GM18873 (cell line): ENCODE measurements at regions not wholly inside any gene's neighbourhood (a gene's known extent, or its start where the extent isn't known, plus 50 kb on each side); places are given as distances from the start of the nearest gene placed in this dataset.

Experiments
- ATAC-seq: cut with Tn5 transposase; IDR thresholded peaks from one replicate; pipeline ENCODE4 v1.9.1; 2021; ENCODE audit warnings: mild to moderate bottlenecking, moderate library complexity, moderate number of reproducible peaks; ENCODE audit not compliant: unreplicated experiment, low FRiP score

DNA sequence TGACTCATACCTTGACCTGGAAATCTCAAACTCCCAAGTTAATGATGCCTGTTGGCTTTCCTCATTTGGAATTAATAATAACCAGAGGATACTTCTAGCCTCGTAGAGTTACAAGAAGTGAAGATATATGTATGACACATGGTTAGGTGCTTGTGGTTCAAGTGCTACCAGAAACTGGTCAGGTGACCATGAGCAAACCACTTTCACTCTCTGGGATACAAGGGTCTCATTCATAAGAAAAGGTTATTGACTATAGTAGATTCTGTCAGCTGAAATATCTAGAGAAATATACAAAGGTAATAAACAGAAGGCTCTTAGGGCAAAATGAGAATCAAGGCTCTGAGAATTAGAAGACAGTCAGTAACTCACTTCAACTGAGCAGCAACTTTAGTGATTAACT is 233.3 kb downstream of the KCNA4 start:
- ATAC-seq = no peak

DNA sequence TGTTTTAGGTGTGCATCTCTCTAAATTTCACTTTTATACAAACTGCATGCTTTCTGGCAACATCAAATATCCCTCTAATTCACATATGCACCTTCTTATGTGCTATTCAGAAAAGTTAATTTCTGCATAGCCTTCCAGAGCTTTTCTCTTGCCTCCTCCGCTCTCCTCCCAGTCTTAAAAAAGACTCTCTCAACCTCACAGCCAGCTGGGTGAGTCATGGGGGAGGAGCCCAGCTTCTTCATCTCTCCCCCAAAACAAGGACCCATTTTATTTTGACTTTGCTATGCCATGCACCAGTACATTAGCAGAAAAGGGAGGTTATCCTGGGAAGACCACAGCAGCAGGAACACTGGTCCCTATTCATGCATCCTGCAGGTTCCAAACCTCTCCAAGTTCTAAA is 234.4 kb downstream of the KCNA4 start:
- ATAC-seq = no peak

DNA sequence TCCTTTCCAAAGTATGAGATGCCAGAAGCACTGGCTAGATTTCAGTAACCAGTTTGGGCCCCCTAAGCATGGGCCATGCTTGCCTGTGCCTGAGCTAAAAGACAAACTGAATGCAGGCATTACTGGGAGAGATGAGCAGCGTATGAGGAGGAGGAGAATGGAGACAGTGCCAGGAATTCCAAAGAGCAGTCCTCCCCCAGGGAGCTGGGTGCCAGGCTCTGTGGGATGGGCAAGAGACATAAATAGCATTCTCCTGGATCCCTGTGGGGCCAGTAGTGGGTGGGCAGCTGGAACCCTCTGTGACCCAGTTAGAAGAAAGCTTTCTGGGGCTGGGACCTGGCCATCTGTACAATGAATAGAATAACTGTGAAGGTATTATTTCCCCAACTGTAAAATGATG is 235.6 kb downstream of the KCNA4 start:
- ATAC-seq = no peak

DNA sequence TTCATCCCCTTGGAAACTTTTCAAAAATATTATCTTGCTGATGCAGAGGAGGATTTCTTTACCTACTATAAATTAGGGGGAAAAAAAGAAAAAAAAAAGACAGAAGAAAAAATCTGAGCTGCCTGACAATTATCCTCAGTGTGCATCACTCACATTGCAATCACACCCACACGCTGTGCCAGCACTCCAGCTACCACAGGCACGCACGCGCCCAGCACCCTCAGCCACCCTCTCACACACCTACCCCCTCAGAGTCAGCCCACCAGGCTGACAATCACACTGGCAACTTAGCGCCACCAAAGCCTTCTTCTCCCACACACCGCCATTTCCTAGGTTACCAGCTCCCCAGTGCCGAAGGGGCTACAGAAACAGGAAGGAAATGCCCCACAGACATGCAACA is 236.1 kb downstream of the KCNA4 start:
- ATAC-seq = no peak

DNA sequence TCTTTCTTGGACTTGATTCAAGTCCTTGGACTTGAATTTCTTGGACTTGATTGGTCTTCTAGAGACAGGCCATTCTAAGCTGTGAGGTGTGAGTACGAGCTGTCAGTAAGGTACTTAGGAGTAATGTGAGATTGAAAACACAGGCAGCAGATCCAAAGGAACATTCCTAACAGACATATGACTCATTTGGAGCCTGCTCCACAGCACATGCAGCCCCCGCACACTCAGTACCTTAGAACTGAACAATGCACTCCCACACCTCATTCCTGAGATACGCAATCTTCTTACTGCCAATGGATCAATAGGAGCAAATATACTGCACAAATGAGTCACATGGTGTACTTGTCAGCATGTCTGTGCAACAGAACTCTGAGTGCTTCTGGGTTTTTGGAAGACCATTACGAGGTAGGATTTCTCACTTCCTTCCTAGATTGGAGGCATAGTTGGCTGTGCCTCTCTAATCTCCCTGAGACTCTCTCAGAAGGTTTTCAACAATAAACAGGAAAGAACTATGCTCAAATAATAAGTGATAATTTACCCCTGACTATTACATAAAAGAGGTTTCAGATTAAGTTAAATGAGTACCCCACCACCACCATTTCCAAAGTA is 243.1 kb downstream of the KCNA4 start:
- no peak for ATAC-seq

DNA sequence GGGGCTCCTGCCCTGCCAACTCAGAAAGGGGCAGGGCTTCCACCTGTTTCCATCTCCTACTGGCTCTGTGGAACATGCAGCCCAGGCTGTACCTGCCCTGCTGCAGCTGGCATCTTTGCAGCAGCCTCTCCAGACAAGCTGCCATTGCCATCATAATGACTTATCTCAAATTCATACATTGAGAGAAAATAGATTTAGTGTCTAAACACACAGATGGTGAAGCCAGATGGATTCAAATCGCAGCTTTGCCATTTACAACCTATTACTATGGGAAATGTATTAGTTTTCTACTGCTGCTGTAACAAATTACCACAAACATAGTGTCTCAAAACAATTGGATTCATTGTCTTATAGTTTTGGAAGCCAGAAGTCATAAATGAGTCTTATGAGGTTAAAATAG is 260.0 kb downstream of the KCNA4 start:
- ATAC-seq = no peak

DNA sequence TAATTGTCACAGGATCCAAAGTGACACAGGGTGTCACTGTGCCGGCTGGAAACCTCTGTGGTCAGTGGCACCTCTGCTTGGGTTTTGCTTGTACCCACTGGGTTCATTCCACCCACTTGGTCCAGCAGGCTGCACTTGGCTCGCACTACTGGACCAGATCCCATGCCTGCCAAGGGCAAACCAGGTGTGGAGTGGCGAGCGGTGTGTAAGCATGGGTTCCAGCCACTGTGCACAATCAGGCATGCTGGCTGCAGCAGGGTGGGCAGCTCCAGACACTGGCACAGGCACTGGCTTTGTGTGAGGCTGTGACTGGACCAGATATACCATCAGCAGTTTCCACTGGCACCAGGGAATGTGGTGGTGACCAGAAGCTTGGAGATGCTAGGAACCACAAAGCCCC is 261.4 kb downstream of the KCNA4 start:
- ATAC-seq = no peak

DNA sequence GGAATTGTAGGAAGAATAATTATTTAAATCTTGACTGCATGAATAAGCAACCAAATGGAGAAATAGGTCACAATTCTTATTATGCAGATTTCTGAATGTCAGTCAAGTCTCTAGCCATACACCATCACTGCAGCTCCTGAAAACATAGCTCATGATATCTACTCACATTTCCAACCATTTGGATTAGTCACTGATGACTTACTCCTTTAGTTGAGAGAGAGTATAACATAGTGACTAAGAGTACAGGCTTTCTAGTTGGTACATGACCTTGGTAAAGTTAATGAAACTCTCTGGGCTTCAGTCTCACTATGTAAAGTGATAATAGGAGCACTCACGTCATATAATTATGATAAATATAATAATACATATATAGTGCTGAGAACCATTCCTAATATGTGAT is 265.2 kb downstream of the KCNA4 start:
- ATAC-seq = no peak

DNA sequence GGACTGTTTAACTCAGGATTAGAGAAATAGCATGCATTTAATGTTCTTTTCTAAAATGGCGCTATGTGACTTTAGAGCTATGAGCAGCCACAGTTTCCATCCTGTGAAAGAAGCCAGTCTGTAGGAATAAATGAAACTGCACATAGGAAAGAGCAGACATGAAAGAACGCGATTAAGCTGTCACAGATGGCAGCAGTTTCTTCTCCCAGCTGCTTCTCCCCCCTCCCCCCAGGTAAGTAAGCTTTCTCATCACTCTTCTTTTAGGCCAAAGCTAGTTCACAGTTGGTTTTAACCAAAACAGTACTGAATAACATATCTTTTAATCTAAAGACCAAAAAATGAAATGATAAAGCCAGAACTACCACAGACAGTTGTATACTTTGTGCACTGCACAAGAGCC is 266.4 kb downstream of the KCNA4 start:
- ATAC-seq = no peak

DNA sequence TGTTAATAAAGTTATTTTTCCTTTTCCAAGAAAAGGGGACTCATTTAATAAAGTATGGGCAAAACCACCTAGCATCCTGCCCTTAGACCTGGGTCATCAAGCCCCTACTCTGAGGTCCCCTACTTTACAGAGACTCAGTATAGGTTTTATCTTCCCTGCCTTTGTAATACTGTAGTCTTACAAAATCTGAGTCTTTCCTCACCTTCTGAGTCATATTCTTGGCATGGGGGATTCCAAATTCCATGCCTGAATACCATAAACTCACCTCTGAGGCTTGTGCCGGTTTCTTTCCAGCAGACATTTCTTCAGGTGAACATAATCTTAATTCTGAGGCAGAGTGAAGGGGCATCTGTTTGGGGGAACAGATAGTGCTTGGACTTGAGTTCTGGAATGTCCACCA is 282.5 kb downstream of the KCNA4 start:
- ATAC-seq = no peak

DNA sequence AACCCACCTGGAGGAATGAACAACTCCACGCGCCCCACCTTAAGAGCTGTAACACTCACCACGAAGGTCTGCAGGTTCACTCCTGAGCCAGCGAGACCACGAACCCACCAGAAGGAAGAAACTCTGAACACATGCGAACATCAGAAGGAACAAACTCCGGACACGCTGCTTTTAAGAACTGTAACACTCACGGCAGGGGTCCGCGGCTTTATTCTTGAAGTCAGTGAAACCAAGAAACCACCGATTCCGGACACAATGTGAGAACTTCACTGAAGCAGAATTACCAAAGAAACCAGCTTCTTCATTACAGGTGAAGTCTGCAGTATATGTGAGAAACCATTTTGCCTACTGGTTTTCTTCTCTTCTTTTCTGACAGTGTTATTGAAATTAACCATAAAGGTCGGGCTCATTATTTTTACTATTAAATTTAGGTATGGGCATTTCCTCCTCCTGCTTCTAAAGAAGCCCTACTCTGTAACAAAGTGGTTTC is 303.0 kb downstream of the KCNA4 start:
- no peak for ATAC-seq

DNA sequence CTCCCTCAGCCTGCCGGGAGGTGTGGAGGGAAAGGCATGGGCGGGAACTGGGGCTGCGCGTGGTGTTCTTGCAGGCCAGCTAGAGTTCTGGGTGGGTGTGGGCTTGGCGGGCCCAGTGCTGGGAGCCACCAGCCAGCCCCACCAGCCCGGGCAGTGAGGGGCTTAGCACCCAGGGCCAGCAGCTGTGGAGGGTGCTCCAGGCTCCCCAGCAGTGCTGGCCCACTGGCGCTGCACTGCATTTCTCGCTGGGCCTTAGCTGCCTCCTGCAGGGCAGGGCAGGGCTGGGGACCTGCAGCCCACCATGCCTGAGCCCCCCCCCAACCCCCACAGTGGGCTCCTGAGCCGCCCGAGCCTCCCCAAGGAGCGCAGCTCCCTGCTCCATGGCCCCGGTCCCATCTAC is 304.2 kb downstream of the KCNA4 start:
- no peak for ATAC-seq

DNA sequence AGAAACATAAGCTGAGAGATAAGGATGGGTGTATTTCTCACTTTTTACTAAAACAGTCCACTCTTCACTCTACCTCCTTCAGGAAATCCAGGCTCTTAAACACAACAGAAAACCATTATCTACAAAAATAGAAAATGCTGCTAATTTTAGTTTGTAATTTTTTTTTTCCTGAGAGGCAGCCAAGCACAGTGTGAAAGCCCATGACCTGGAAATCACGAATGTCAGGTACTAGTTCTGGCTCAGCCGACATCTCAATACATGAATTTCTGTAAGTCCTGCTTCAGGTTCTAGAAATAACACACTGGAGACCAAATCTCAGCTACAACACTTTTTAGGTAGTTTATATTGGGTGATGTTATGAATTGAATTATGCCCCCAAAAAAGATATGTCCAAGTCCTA is 308.9 kb downstream of the KCNA4 start:
- ATAC-seq = no peak

DNA sequence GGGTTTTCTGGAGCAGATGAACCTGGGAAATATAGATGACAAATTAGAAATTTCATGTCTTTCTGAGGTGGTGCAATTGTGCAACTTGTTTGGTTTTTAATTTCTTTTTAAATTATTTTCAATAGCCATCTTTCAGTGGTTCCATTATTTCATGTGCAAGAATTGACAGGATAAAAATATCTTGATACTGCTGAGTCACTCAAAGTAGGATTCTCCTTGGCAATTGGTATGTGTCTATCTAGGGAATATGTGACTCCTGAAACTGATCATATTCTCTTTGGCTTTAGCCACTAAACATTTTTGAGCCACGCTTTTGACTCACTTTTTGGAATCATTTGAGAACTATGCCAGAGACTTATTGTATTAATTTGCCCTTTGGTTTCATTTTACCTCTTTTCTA is 331.5 kb downstream of the KCNA4 start:
- ATAC-seq = no peak

DNA sequence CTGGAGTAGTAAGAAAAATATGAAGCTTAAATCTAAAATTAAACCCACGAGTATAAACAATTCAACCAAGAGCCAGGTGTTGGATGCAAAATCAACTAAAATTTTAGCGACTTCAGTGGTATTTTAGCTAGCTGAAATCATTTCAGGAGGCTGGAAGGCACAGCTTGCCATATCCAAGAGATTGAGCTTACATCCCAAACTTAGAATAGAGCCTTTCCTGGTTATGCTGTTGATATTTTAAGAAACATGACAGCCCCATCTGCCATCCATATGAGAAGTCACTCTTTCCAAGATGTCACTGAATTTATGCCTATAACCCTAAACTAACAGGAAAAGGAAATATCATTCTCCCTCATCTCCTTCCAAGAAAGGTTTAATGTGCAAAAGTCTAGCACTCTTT is 334.0 kb downstream of the KCNA4 start:
- ATAC-seq = no peak

DNA sequence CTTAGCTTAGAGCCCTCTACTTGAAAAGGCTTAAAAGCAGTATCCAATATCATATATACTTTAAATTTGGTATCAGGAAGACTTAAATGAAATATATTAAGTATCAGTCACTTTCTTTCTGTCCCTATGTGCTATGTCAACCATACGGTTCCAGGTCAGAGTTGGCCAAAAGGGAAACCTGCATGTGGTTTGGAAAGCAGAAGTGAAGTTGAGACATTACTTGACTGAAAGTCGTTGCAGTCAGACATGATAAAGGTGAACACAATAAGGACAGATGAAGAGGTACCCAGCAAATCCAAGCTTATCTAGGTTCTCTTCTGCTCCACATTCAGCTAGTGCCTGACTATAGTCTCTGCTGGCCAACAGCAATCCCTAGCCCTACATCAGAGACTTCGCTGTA is 336.8 kb downstream of the KCNA4 start:
- ATAC-seq = no peak

DNA sequence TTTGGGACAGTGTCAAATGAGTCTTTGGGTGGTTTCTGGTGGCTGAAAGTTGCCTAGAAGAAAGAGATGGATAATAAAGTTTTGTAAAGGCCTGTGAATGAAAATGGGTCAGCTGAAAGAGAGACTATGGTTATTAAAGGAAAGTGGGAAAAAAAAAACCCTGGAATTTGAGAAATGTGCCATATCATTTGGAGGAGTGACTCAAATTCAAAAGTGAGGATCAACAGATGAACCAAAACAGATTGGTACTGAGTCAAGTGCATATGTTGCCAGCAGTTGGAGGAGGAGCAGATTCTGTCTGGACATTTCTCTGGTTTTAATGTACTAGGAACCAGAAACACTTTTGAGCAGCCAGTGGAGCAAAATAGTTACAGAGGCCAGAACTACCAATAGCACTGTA is 339.8 kb downstream of the KCNA4 start:
- ATAC-seq = no peak

DNA sequence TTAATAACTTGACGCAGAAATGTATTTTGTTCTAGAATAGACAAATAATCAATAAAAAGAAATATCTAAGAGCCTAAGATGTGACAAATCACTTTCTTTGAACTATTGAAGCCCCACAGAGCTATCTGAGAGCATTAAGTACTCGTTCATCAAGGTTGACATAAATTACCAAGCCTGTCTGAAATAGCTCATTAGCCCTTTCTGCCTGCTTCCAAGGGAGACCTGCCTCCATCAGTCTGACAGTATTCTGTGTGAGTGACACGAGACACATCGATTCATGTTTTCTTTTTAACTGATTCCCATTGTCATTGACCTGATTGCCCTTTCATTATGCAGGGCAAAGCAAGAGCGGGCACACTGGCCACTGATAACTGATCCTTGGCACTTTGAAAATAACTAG is 347.5 kb downstream of the KCNA4 start:
- no peak for ATAC-seq

DNA sequence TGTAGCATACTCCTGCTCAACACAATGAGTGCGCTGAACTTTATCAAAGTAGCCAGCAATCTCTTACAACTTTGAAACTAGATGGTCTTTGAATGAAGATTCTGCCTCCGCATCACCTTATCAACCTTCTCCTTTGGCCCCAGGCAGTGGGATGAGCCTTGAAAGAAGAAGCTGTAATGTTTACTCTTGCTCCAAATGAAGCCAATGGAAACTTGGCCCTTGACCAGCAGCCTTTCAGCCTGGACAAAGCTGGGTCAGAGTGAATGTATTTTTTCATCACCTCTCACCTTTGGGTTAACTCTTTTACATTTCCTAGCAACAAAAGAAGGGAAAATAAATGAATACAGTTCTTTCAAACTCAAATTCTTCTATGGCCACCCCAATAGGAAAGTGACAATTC is 359.1 kb downstream of the KCNA4 start:
- no peak for ATAC-seq

DNA sequence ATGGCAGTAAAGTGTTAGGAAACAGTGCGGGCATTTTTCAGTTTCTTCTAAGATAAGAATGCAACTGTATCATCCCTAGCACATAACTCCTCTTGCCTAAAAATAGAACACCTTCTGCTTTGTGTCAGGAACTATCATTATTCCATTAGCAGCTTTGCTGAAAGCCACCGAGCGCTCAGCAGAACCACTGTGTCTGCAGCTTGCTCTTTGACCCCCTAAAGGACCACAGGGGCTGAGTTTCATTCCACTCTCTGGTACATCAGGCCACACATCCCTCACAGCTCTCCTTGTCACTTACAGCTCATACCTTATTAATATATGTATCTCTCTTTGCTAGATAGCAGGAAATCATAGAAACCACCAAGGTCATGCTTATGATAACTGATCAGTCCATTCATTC is 360.2 kb downstream of the KCNA4 start:
- no peak for ATAC-seq

DNA sequence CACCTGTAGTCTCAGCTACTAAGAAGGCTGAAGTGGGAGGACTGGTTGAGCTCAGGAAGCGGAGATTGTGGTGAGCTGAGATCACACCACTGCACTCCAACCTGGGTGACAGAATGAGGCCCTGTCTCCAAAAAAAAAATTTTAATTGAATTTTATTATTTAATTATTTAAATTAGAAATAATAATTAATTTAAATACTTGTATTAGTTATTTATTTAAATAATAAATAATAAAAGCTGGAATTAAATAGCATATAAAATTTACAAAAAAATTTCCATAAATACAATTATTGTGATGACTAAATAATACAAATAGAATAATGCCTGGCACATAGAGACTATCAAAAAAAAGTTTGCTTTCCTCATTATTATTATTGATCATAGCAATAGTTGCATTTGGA is 371.5 kb downstream of the KCNA4 start:
- ATAC-seq = no peak

DNA sequence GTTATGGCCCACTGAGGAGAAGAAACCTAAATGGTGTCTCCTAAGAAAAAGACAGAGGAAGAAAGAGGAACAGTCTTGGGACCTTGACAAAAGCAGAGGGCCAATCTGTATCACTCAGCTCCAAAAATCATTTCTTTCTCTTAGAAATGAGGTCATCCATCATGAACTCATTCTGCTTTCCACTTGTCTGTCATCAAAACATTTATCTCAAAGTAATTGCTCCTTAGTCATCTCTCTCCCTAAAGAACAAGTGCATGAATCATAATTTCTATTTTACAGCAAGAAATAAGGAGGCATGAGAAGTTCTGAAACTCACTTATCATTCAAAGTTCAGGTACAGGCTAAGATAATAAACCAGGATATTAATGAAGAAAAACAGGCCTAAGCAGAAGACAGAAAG is 375.6 kb downstream of the KCNA4 start:
- ATAC-seq = no peak

DNA sequence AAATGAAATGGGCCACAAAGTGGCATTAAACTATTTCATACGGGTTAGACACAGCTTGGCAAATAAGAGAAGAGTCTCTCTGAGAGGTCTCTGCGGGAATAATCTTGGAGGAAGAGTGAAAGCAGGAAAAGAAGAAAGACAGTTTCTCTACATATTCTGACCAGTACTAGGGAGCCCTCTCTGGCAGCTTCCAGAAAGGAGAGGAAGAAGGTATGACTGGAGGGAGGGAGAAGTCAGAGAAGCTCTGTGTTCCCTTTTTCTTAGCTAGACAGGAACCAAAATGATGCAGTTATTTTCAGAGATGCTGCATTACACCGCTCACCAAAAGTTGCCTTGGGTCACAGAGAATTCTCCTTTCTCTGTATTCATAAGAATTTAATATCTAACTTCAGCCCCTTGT is 382.1 kb downstream of the KCNA4 start:
- ATAC-seq = no peak
